Activated naive CD4-positive, alpha-beta T cell treated with anti-CD3 and anti-CD28 coated beads, Interleukin-2, amount 50 U/mL, for 16 hours (primary cell): ENCODE measurements at regions not wholly inside any gene's neighbourhood (a gene's known extent, or its start where the extent isn't known, plus 50 kb on each side); places are given as distances from the start of the nearest gene placed in this dataset.
"Not testable (repeated sequence)": the region's sequence is repeated elsewhere in the genome, so short reads cannot be mapped to it uniquely, and the experiment has no call there.

ENCODE experiments used
- DNase-seq: peaks from one replicate; pipeline ENCODE4 v3.0.0-alpha.2; 2020

DNA sequence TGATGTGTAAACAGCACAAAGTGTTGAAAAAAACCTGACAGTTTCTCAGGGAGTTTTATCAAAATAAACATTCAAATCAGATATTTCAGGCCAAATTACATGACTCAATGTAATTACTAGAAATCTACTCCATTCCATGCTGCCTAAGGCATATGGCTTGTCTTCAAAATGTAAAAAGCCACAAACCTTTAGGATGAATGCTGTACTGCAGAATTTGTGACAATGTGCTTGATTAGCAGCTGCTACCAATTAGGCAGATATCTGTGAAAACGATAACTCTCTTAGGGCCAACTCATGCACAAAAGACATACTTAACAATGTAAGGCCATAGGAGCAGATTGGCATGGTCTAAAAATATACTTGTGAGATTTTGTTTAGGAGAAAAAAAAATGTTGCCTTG lies 267.0 kb downstream of the DACT1 start:
- no peak for DNase-seq

DNA sequence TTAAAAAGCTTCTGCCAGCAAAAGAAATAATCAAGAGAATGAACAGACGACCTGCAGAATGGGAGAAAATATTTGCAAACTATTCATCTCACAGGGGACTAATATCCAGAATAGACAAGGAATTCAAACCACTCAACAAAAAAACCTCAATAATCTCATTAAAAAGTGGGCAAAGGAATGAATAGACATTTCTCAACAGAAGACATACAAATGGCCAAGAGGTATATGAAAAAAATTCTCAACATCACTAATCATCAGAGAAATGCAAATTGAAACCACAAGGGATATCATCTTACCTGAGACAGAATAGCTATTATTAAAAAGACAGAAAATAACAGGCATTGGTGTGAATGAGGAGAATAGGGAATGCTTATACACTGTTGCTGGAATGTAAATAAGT lies 270.0 kb downstream of the DACT1 start:
- DNase-seq, result no peak

GRCh38 chr14:58912287-58912686 lies 274.5 kb downstream of the DACT1 start:
- no peak for DNase-seq

DNA sequence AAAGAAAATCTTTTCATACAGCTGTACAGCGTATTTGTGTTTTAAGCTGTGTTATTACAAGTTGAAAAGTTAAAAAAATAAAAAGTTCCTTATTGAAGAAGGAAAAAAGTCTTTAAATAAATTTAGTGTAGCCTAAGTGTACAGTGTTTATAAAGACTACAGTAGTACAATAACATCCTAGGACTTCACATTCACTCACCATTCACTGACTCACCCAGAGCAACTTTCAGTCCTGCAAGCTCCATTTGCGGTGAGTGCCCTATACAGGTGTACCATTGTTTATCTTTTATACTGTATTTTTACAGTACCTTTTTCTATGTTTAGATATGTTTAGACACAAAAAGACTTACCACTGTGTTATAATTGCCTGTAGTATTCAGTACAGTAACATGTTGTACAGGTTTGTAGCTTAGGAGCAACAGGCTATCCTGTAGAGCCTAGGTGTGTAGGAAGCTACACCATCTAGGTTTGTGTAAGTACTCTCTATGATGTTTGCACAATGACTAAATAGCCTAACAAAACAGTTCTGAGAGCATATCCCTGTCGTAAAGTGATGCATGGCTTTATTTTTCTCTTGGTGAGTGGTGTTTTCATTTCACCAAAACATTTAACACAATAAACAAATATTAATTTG lies 275.2 kb downstream of the DACT1 start:
- DNase-seq, result no peak

- no peak for DNase-seq
Measured at GRCh38 chr14:58914279-58914855, 274.1 kb upstream of the DAAM1 start.

- no peak for DNase-seq
Measured at GRCh38 chr14:58915646-58916045, 272.8 kb upstream of the DAAM1 start.

DNA sequence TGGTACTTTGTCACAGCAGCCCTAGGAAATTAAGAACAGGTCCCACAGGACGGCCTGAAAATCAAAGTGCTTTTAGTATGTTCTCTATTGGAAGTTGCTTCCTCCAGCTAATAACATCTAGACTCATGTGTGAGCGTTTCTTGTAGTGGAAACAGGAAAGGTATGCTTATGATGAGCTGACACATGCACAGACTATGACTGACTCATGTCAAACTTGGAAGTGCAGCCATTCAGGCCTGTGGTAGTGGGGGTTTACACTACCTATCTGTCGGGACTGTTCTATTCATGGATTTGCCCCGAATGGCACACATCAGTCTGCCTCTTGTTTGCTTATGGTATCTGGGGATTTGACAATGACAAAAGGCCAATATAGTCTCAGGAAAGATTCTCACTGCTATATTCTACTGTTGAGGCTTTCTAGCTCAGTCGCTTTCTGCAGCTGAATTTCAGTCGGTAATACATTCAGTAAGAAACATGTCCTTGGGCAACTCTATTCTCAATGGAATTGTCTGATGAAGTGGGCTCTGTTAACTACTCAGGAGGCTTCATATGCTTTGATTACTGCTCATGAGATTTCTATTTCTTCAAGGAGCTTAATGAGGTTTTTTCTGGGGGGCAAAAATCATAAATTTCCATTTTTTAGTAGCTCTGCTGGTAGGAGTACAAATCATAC lies 270.3 kb upstream of the DAAM1 start:
- DNase-seq, result no peak

GRCh38 chr14:58919217-58919616 lies 269.2 kb upstream of the DAAM1 start:
- no peak for DNase-seq

DNA sequence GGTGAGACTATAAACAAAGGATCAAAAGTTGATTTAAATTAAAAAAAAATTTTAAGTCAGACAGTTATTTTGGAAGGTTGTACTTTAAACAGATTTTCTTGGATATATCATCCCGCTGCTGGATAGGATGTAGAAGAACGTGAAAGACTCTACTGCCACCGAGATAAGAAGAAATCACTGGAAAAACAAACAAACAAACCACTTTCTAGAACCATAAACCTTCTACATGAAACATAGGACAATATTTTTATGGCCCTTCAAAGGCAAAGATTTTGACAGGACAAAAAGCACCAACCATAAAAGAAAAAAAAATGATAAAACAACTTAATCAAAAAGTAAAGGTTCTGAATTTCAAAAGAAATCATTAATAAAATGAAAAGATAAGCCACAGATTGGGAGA lies 268.2 kb upstream of the DAAM1 start:
- DNase-seq, result no peak

GRCh38 chr14:58922201-58922940 lies 266.1 kb upstream of the DAAM1 start:
- DNase-seq, result not testable (repeated sequence)

GRCh38 chr14:58923751-58924405 lies 264.6 kb upstream of the DAAM1 start:
- no peak for DNase-seq

DNA sequence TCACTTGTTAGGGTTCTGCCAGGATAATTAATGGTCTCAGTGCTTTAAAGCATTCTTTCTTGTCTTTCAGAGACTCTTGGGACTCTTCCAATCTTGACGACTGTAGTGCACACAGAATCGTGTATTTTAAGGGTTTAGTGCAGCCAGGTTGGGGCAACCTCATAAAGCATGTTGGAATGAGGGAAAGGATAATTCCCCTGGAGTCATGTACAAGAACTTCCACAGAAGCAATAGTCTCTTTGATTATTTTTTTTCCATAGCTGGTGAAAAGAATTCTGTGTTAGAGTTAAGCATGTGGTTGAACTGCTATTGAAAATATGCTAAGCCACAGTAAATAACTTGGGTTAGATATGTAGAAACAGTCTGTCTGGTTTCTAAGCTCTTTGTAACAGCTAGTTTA lies 246.8 kb upstream of the DAAM1 start:
- no peak for DNase-seq

GRCh38 chr14:58942516-58942915 lies 246.0 kb upstream of the DAAM1 start:
- DNase-seq, result no peak

- no peak for DNase-seq
Measured at GRCh38 chr14:58944343-58944967, 244.0 kb upstream of the DAAM1 start.

GRCh38 chr14:58944968-58945356 lies 243.5 kb upstream of the DAAM1 start:
- DNase-seq, result no peak

GRCh38 chr14:58946431-58946830 lies 242.0 kb upstream of the DAAM1 start:
- no peak for DNase-seq

DNA sequence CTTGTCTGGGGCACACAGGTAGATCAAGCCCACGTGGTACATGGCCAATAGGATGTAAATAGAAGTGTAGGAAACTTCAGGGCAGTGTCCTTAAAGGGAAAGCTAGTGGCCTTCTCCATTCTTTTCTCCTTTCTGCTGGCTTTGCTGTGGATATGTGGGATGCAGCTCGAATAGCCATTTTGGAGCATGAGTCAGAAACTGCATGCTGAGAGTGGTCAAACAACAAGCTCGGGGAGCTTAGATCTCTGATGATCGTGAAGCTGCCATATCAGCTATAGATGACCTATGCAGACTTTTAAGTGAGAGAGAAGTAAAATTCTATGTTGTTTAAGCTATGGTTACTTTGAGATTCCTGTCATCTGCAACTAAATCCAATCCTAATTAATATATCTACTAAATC lies 241.3 kb upstream of the DAAM1 start:
- DNase-seq, result no peak

GRCh38 chr14:58947814-58948445 lies 240.5 kb upstream of the DAAM1 start:
- DNase-seq, result no peak

- DNase-seq, result no peak
Measured at GRCh38 chr14:58950555-58950954, 237.9 kb upstream of the DAAM1 start.

- DNase-seq, result no peak
Measured at GRCh38 chr14:58951143-58951542, 237.3 kb upstream of the DAAM1 start.

- DNase-seq, result no peak
Measured at GRCh38 chr14:58954052-58954451, 234.4 kb upstream of the DAAM1 start.
